ENCODE measurements at regions not wholly inside any gene's neighbourhood (a gene's known extent, or its start where the extent isn't known, plus 50 kb on each side); places are given as distances from the start of the nearest gene placed in this dataset.

DNA sequence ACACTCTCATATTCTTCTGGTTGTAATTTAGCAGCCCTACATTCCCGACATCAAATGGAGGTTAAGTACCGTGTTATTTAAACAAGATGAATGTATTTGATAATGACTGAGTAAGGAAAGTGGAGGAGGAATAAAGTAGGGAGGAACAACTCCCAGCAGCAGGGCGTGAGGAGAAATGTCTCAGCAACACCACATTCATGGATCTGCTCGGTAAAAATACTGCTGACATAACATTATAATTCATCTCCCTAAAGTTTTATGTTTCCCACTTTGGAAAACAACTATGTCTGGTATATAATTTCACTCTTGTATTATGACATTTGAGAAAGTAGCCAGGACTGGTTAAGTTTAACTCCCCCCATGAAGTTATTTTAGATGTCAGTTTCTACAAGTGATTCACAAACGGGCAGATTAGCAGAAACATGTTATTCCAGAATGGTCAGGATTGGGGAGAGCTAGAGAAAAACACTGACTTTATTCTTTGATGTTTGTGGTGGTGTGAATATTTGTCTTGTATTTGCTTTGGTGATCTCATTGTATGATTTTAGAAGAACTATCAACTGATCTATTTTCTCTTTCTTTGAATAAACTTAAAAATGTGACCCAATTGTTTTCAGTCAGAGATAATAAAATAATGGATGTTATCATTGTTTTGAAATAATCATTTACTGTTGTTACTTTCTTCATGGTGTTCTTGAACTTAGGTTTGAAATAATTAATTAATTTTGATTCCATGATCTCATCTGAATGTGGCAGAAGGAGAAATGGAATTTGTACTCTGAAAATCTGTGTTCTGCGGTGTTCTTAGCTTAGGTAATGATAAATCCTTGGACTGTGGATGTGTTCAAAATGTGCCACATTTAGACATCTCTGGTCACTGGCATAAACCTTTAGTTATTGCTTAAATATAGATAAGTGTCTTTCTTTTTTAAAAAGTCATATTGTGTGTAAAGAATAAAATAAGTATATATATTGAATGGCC, 303.6 kb upstream of the ZNF608 start:
- Mint-ChIP-seq H3K27ac (no peak overlapping the region), H3K9me3 (peaks cover 0 to 8% (median 2%) of the 10 kb centered on the region in 7 donors), H3K27me3 (no peaks in the 10 kb centered on the region), H3K36me3 (no peaks in the 10 kb centered on the region), H3K4me3 (no peak overlapping the region), H3K4me1 (no peaks in the 10 kb centered on the region)
- no peak for DNase-seq
- H3K27ac ChIP-seq (ENCODE audit: insufficient read depth, low read length, poor library complexity, severe bottlenecking): no peak overlapping the region
- no peaks in the 10 kb centered on the region for H3K4me1 ChIP-seq (ENCODE audit: control insufficient read depth, insufficient read depth, low read length, poor library complexity, severe bottlenecking)
- no peak overlapping the region for H3K4me3 ChIP-seq (ENCODE audit: low read depth, low read length)
- no peaks in the 10 kb centered on the region for H3K9me3 ChIP-seq (ENCODE audit: control insufficient read depth in 2 of 2, low read length in 2 of 2)
- H3K27me3 ChIP-seq (ENCODE audit: control insufficient read depth, insufficient read depth, low read length): no peaks in the 10 kb centered on the region
- H3K36me3 ChIP-seq (ENCODE audit: control insufficient read depth, insufficient read depth, low read length): no peaks in the 10 kb centered on the region
- no peak for ATAC-seq (ENCODE audit: low read depth in 2 of 2)

DNA sequence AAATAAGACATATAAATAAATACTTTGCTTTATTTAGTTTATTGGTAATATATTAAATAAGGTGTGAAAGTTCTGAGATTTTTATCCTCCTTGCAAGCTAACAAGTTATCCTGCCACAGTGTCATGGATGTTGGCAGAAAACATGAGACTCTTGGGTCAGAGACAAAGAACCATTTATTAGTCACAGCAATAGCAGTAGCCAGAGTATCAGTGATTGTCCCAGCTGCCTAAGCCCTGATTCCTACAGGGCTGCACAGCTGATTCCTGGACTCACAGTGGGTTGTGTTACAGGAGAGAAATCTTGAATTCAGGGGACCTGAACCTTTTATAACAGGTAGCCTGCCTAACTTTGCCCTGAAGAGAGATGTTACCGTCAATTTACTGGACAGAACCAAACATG, 304.5 kb upstream of the ZNF608 start:
- no peak overlapping the region for H3K27ac ChIP-seq (ENCODE audit: insufficient read depth, low read length, poor library complexity, severe bottlenecking)
- H3K27me3 Mint-ChIP-seq: no peaks in the 10 kb centered on the region
- peaks cover 0 to 8% (median 2%) of the 10 kb centered on the region in 7 donors for H3K9me3 Mint-ChIP-seq
- no peaks in the 10 kb centered on the region for H3K4me1 ChIP-seq (ENCODE audit: control insufficient read depth, insufficient read depth, low read length, poor library complexity, severe bottlenecking)
- H3K4me3 Mint-ChIP-seq: no peak overlapping the region
- DNase-seq: no peak
- no peak for ATAC-seq (ENCODE audit: low read depth in 2 of 2)
- H3K36me3 ChIP-seq (ENCODE audit: control insufficient read depth, insufficient read depth, low read length): no peaks in the 10 kb centered on the region
- no peak overlapping the region for H3K4me3 ChIP-seq (ENCODE audit: low read depth, low read length)
- no peaks in the 10 kb centered on the region for H3K36me3 Mint-ChIP-seq
- no peaks in the 10 kb centered on the region for H3K4me1 Mint-ChIP-seq
- H3K27me3 ChIP-seq (ENCODE audit: control insufficient read depth, insufficient read depth, low read length): no peaks in the 10 kb centered on the region
- H3K27ac Mint-ChIP-seq: no peak overlapping the region
- no peaks in the 10 kb centered on the region for H3K9me3 ChIP-seq (ENCODE audit: control insufficient read depth in 2 of 2, low read length in 2 of 2)

DNA sequence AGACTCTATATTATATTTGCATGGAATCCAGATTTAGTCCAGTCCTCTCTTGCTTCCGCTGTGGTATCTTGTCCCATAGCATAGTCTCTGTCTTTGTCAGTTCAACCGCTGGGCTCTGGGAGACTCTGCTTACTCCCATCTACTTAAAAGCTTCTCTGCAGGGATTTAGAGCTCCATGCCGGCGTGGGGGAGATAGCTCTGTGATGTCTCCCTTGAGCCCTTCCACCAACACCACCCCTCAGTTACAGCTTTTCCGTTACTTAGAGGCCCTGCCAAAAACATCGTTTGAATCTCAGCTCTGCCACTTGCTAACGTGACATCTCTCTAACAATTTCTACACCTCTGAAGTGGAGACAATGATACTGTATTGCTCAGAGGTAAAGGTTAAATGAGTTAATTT, 306.1 kb upstream of the ZNF608 start:
- no peak overlapping the region for H3K4me3 Mint-ChIP-seq
- no peaks in the 10 kb centered on the region for H3K4me1 Mint-ChIP-seq
- peaks cover 0 to 5% (median 0%) of the 10 kb centered on the region in 7 donors for H3K9me3 Mint-ChIP-seq
- ATAC-seq (ENCODE audit: low read depth in 2 of 2) (no peak), DNase-seq (no peak)
- H3K36me3 Mint-ChIP-seq: no peaks in the 10 kb centered on the region
- Histone ChIP-seq H3K4me1 (ENCODE audit: control insufficient read depth, insufficient read depth, low read length, poor library complexity, severe bottlenecking) (no peaks in the 10 kb centered on the region), H3K27ac (ENCODE audit: insufficient read depth, low read length, poor library complexity, severe bottlenecking) (no peak overlapping the region), H3K9me3 (ENCODE audit: control insufficient read depth in 2 of 2, low read length in 2 of 2) (no peaks in the 10 kb centered on the region), H3K4me3 (ENCODE audit: low read depth, low read length) (no peak overlapping the region), H3K27me3 (ENCODE audit: control insufficient read depth, insufficient read depth, low read length) (no peaks in the 10 kb centered on the region), H3K36me3 (ENCODE audit: control insufficient read depth, insufficient read depth, low read length) (no peaks in the 10 kb centered on the region)
- H3K27ac Mint-ChIP-seq: no peak overlapping the region
- no peaks in the 10 kb centered on the region for H3K27me3 Mint-ChIP-seq

DNA sequence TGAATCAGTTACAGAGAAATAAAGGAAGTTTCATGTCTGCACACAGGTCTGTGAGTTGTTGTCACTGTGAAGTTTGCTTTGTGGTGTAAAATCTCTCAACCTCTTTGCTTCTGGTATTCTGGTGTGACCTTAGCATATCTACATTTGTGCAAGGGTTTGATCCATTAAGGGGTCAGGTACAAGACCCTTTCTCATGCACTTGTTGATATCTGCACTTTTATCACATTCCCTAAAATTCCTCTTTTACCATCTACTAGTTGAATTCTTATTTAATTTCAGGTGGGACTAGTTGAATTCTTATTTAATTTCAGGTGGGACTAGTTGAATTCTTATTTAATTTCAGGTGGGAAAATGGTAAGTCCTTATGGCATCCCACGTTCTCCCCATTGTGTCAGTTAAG, 306.7 kb upstream of the ZNF608 start:
- Mint-ChIP-seq H3K4me3 (no peak overlapping the region), H3K27ac (no peak overlapping the region), H3K4me1 (no peaks in the 10 kb centered on the region), H3K27me3 (no peaks in the 10 kb centered on the region), H3K36me3 (no peaks in the 10 kb centered on the region), H3K9me3 (peaks cover 0 to 5% (median 0%) of the 10 kb centered on the region in 7 donors)
- Histone ChIP-seq H3K4me1 (ENCODE audit: control insufficient read depth, insufficient read depth, low read length, poor library complexity, severe bottlenecking) (no peaks in the 10 kb centered on the region), H3K4me3 (ENCODE audit: low read depth, low read length) (no peak overlapping the region), H3K36me3 (ENCODE audit: control insufficient read depth, insufficient read depth, low read length) (no peaks in the 10 kb centered on the region), H3K27ac (ENCODE audit: insufficient read depth, low read length, poor library complexity, severe bottlenecking) (no peak overlapping the region), H3K9me3 (ENCODE audit: control insufficient read depth in 2 of 2, low read length in 2 of 2) (no peaks in the 10 kb centered on the region), H3K27me3 (ENCODE audit: control insufficient read depth, insufficient read depth, low read length) (no peaks in the 10 kb centered on the region)
- DNase-seq (no peak), ATAC-seq (ENCODE audit: low read depth in 2 of 2) (no peak)

DNA sequence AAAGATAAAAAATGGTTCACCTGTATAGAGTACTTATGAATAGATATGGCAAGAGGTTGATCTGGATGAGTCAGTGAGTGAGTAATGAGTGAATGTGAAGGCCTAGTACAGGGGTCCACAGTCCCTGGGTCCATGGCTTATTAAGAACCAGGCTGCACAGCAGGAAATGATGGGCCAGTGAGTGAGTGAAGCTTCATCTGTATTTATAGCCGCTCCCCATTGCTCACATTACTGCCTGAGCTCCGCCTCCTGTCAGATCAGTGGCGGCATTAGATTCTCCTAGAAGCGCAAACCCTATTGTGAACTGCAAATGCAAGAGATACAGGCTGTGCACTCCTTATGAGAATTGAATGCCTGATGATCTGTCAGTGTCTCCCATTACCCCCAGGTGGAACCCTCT, 307.7 kb upstream of the ZNF608 start:
- no peak for DNase-seq
- Histone ChIP-seq H3K27ac (ENCODE audit: insufficient read depth, low read length, poor library complexity, severe bottlenecking) (no peak overlapping the region), H3K9me3 (ENCODE audit: control insufficient read depth in 2 of 2, low read length in 2 of 2) (no peaks in the 10 kb centered on the region), H3K4me3 (ENCODE audit: low read depth, low read length) (no peak overlapping the region), H3K36me3 (ENCODE audit: control insufficient read depth, insufficient read depth, low read length) (no peaks in the 10 kb centered on the region), H3K27me3 (ENCODE audit: control insufficient read depth, insufficient read depth, low read length) (no peaks in the 10 kb centered on the region), H3K4me1 (ENCODE audit: control insufficient read depth, insufficient read depth, low read length, poor library complexity, severe bottlenecking) (no peaks in the 10 kb centered on the region)
- Mint-ChIP-seq H3K4me1 (no peaks in the 10 kb centered on the region), H3K27ac (no peak overlapping the region), H3K9me3 (peaks cover 0 to 8% (median 0%) of the 10 kb centered on the region in 7 donors), H3K36me3 (no peaks in the 10 kb centered on the region), H3K4me3 (no peak overlapping the region), H3K27me3 (no peaks in the 10 kb centered on the region)
- ATAC-seq (ENCODE audit: low read depth in 2 of 2): no peak

DNA sequence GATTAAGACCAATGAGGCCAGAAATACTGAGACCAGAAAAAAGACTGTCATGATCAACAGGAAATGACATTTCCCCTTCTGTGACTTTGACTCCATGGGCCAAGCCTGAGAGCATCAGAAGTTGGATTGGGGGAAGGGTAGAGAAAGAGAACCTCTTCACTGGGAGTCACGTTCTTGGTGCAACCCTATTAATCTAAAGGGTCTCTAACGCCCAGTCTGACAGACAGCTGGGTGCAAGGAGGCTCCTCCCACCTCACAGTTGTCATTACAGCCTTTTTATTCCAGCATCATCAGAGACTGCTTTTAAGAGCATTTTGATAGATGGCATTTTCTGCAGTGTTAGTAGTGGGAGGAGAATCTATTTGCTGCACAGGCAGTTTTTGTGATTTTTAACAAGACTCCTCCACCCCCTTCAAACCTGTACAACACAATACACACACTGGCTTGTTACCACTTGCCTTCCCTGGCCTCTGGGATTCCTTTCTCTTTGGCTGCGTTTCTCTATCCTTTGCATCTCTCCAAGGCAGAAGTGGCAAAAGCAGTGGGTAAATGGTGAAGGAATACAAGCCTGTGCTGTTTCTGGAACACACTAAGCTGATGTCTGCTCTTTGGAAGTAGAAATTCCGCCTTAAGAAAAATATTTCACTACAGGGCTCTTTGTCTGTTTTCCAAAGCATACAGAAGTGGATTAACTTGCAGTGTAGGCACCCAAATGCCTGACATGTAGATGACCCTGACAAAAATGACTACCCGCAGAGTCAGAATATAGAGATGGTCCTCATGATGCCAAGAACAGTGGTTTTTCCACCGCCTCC, 310.4 kb upstream of the ZNF608 start:
- Mint-ChIP-seq H3K27ac (no peak overlapping the region), H3K36me3 (no peaks in the 10 kb centered on the region), H3K4me3 (no peak overlapping the region), H3K27me3 (no peaks in the 10 kb centered on the region), H3K4me1 (no peaks in the 10 kb centered on the region), H3K9me3 (peaks cover 0 to 10% (median 5%) of the 10 kb centered on the region in 7 donors)
- Histone ChIP-seq H3K9me3 (ENCODE audit: control insufficient read depth in 2 of 2, low read length in 2 of 2) (no peaks in the 10 kb centered on the region), H3K4me1 (ENCODE audit: control insufficient read depth, insufficient read depth, low read length, poor library complexity, severe bottlenecking) (no peaks in the 10 kb centered on the region), H3K36me3 (ENCODE audit: control insufficient read depth, insufficient read depth, low read length) (no peaks in the 10 kb centered on the region), H3K27ac (ENCODE audit: insufficient read depth, low read length, poor library complexity, severe bottlenecking) (no peak overlapping the region), H3K27me3 (ENCODE audit: control insufficient read depth, insufficient read depth, low read length) (no peaks in the 10 kb centered on the region), H3K4me3 (ENCODE audit: low read depth, low read length) (no peak overlapping the region)
- ATAC-seq (ENCODE audit: low read depth in 2 of 2): no peak
- DNase-seq: no peak

DNA sequence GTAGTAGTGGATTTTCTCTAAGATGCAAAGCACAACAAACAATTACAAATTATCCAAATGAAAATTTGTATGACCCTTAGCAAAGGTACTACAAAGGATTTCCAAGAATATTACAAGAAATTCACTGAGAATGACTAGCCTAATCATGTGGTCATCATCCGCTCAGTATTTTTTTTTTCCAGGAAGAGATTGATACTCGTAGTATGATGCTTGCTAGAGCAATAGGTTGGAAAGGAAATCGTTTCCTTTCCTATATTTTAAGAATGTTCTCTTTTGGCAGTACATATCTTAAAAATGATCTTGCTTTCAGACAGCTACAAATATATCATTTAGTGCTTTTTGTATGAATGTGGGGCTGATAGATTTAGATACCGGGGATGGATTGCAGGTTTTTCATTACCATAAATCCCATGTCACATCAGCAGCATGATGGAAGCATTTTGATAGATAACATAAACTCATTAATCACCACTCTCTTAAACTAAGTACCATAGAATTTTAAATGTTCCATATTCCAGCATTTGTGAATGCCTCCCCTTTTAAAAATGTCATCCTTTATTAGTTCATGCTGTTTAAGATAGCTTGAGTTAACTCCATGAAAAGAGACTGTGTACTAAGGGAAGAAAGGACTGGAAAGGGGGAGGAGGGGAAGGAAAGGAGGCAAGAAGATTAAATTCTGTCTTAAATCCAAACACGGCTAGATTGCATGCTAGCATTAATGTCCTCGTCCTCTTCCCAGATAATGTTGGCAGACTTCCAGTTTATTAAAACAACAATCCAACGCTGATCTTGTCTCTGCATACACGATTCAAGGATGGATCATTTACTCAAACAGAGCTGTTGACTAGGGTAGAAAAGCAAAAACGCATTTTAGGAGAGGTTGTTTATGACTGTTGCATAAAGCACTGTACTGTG, 311.7 kb upstream of the ZNF608 start:
- DNase-seq: no peak
- Mint-ChIP-seq H3K27me3 (no peaks in the 10 kb centered on the region), H3K36me3 (no peaks in the 10 kb centered on the region), H3K27ac (no peak overlapping the region), H3K9me3 (peaks cover 0 to 10% (median 6%) of the 10 kb centered on the region in 7 donors), H3K4me1 (no peaks in the 10 kb centered on the region), H3K4me3 (no peak overlapping the region)
- H3K4me1 ChIP-seq (ENCODE audit: control insufficient read depth, insufficient read depth, low read length, poor library complexity, severe bottlenecking): no peaks in the 10 kb centered on the region
- ATAC-seq (ENCODE audit: low read depth in 2 of 2): no peak
- no peak overlapping the region for H3K27ac ChIP-seq (ENCODE audit: insufficient read depth, low read length, poor library complexity, severe bottlenecking)
- H3K36me3 ChIP-seq (ENCODE audit: control insufficient read depth, insufficient read depth, low read length): no peaks in the 10 kb centered on the region
- no peaks in the 10 kb centered on the region for H3K9me3 ChIP-seq (ENCODE audit: control insufficient read depth in 2 of 2, low read length in 2 of 2)
- no peak overlapping the region for H3K4me3 ChIP-seq (ENCODE audit: low read depth, low read length)
- H3K27me3 ChIP-seq (ENCODE audit: control insufficient read depth, insufficient read depth, low read length): no peaks in the 10 kb centered on the region
